Tibial nerve (tissue), 3 donors: ENCODE measurements at regions not wholly inside any gene's neighbourhood (a gene's known extent, or its start where the extent isn't known, plus 50 kb on each side); places are given as distances from the start of the nearest gene placed in this dataset.

Experiments used
- CTCF ChIP-seq, 5 experiments: fragments of 200-600 bp in 3 of 5; fragments of 450-650 bp in 2 of 5; sonication (generic) in 3 of 5; IDR thresholded peaks; one replicate each; pipeline ENCODE4 v1.5.1; 2016 to 2019; ENCODE audit warnings: antibody characterized with exemption in 5 of 5, mild to moderate bottlenecking in 3 of 5, moderate library complexity in 2 of 5
- POLR2A ChIP-seq, 2 donors: fragments of 450-650 bp; IDR thresholded peaks; one replicate each; pipeline ENCODE4 v1.6.1; 2017; ENCODE audit warnings: antibody characterized with exemption in 2 of 2, mild to moderate bottlenecking in 2 of 2, moderate library complexity in 2 of 2

DNA sequence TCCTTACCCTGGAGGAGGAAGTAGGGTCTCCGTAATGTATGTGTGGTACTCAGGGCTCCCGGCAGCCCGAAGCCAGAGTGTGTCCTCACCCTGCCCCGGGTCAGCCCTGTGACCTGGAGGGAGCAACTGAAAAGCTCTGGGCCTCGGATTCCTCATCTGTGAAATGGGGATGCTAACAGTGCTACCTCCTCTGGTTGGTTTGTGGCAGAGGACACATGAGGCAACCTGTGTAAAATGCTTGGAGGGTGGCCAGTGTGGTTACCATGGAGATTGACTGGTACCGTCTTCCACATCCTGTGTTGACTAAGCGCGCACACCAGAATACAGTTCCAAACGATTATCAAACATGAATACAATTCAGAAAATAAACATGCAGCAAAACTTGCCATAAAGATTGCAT lies 163.8 kb upstream of the KLF6 start:
- TF ChIP-seq CTCF (IDR thresholded peaks at IDR 0.05) (no peak), POLR2A (IDR thresholded peaks at IDR 0.05) (no peak)
